ENCODE measurements at regions not wholly inside any gene's neighbourhood (a gene's known extent, or its start where the extent isn't known, plus 50 kb on each side); places are given as distances from the start of the nearest gene placed in this dataset.

DNA sequence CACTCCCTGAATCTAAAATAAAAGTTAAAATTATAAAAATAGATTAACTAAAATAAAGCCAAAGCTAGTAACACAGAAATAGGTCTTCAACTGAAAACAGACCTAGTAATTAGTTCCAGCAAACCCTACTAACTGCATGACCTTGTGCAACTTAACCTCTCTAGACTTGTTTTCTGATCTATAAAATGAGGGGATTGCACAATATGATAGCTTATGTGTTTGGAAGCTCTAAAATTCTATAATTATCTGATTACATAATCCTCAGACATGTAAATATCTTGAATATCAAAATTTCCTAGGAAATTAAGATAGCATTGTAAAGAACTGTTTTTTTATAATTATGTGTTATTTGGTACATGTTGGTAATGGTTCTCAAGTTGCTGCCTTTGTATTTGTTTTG is 144.1 kb upstream of the GRIP1 start:
- TF ChIP-seq, protein P1, sequence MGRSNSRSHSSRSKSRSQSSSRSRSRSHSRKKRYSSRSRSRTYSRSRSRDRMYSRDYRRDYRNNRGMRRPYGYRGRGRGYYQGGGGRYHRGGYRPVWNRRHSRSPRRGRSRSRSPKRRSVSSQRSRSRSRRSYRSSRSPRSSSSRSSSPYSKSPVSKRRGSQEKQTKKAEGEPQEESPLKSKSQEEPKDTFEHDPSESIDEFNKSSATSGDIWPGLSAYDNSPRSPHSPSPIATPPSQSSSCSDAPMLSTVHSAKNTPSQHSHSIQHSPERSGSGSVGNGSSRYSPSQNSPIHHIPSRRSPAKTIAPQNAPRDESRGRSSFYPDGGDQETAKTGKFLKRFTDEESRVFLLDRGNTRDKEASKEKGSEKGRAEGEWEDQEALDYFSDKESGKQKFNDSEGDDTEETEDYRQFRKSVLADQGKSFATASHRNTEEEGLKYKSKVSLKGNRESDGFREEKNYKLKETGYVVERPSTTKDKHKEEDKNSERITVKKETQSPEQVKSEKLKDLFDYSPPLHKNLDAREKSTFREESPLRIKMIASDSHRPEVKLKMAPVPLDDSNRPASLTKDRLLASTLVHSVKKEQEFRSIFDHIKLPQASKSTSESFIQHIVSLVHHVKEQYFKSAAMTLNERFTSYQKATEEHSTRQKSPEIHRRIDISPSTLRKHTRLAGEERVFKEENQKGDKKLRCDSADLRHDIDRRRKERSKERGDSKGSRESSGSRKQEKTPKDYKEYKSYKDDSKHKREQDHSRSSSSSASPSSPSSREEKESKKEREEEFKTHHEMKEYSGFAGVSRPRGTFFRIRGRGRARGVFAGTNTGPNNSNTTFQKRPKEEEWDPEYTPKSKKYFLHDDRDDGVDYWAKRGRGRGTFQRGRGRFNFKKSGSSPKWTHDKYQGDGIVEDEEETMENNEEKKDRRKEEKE (IDR thresholded peaks at IDR 0.05; ENCODE audit: borderline replicate concordance in 1 of 2, control insufficient read depth in 1 of 2, low read depth in 2 of 2, low read length in 1 of 2), result no peak
- TF ChIP-seq, protein P2, sequence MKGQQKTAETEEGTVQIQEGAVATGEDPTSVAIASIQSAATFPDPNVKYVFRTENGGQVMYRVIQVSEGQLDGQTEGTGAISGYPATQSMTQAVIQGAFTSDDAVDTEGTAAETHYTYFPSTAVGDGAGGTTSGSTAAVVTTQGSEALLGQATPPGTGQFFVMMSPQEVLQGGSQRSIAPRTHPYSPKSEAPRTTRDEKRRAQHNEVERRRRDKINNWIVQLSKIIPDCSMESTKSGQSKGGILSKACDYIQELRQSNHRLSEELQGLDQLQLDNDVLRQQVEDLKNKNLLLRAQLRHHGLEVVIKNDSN (CRISPR knock-in tag; IDR thresholded peaks at IDR 0.05), result no peak
- TF ChIP-seq TAF7 (tag; IDR thresholded peaks at IDR 0.05) (no peak), ZNF232 (CRISPR knock-in tag; IDR thresholded peaks at IDR 0.05) (no peak), POLR2A (conservative IDR thresholded peaks at IDR 0.05) (no peak), NR3C1 (CRISPR knock-in tag; IDR thresholded peaks at IDR 0.05) (no peak), MYC (IDR thresholded peaks at IDR 0.05; ENCODE audit: low read depth, low read length) (no peak), MYC (CRISPR knock-in tag; IDR thresholded peaks at IDR 0.05; ENCODE audit: borderline replicate concordance, low read depth) (no peak), HMG20B (CRISPR knock-in tag; IDR thresholded peaks at IDR 0.05) (no peak), NRF1 (conservative IDR thresholded peaks at IDR 0.05 in 1 of 2, IDR thresholded peaks at IDR 0.05 in 1 of 2) (no peak), HDAC3 (IDR thresholded peaks at IDR 0.05; ENCODE audit: borderline replicate concordance, partially characterized antibody) (no peak), EP300 (IDR thresholded peaks at IDR 0.05; ENCODE audit: low read length) (no peak)
- TF ChIP-seq, protein P3, sequence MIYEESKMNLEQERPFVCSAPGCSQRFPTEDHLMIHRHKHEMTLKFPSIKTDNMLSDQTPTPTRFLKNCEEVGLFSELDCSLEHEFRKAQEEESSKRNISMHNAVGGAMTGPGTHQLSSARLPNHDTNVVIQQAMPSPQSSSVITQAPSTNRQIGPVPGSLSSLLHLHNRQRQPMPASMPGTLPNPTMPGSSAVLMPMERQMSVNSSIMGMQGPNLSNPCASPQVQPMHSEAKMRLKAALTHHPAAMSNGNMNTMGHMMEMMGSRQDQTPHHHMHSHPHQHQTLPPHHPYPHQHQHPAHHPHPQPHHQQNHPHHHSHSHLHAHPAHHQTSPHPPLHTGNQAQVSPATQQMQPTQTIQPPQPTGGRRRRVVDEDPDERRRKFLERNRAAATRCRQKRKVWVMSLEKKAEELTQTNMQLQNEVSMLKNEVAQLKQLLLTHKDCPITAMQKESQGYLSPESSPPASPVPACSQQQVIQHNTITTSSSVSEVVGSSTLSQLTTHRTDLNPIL (CRISPR knock-in tag; IDR thresholded peaks at IDR 0.05), result no peak
- TF ChIP-seq, protein P4, sequence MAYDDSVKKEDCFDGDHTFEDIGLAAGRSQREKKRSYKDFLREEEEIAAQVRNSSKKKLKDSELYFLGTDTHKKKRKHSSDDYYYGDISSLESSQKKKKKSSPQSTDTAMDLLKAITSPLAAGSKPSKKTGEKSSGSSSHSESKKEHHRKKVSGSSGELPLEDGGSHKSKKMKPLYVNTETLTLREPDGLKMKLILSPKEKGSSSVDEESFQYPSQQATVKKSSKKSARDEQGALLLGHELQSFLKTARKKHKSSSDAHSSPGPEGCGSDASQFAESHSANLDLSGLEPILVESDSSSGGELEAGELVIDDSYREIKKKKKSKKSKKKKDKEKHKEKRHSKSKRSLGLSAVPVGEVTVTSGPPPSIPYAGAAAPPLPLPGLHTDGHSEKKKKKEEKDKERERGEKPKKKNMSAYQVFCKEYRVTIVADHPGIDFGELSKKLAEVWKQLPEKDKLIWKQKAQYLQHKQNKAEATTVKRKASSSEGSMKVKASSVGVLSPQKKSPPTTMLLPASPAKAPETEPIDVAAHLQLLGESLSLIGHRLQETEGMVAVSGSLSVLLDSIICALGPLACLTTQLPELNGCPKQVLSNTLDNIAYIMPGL (CRISPR knock-in tag; IDR thresholded peaks at IDR 0.05), result no peak

Data from K562 (cell line).